GM23338 (cell line): ENCODE measurements at regions not wholly inside any gene's neighbourhood (a gene's known extent, or its start where the extent isn't known, plus 50 kb on each side); places are given as distances from the start of the nearest gene placed in this dataset.

Source experiments
- CREB1 ChIP-seq: fragments of 250-450 bp; sonication (Bioruptor Pico); IDR thresholded peaks from 2 replicates; pipeline ENCODE4 v1.5.0; 2020; ENCODE audit warnings: low read depth, mild to moderate bottlenecking, moderate library complexity
- EZH2 ChIP-seq: fragments of 200-600 bp; sonication (generic); IDR thresholded peaks from one replicate; pipeline ENCODE4 v1.8.0; 2017; ENCODE audit warnings: antibody characterized with exemption, mild to moderate bottlenecking, low read depth; ENCODE audit not compliant: unreplicated experiment
- EZH2phosphoT487 ChIP-seq: fragments of 200-600 bp; sonication (generic); IDR thresholded peaks from one replicate; pipeline ENCODE4 v1.8.1; 2018; ENCODE audit warnings: antibody characterized with exemption; ENCODE audit not compliant: unreplicated experiment
- JUNB ChIP-seq: IDR thresholded peaks from one replicate; pipeline ENCODE4 v1.6.1; 2016; ENCODE audit warnings: antibody characterized with exemption; ENCODE audit not compliant: unreplicated experiment
- NANOG ChIP-seq: IDR thresholded peaks from 2 replicates; pipeline ENCODE4 v1.6.1; 2016; ENCODE audit warnings: antibody characterized with exemption, borderline replicate concordance
- POLR2AphosphoS5 ChIP-seq: IDR thresholded peaks from 2 replicates; pipeline ENCODE4 v1.6.1; 2016; ENCODE audit warnings: antibody characterized with exemption, low read depth
- STAT1 ChIP-seq: IDR thresholded peaks from one replicate; pipeline ENCODE4 v1.6.1; 2016; ENCODE audit warnings: antibody characterized with exemption; ENCODE audit not compliant: unreplicated experiment
- ZNF114 ChIP-seq: fragments of 250-450 bp; sonication (Bioruptor Pico); IDR thresholded peaks from 2 replicates; pipeline ENCODE4 v1.5.0; 2020; ENCODE audit warnings: mild to moderate bottlenecking, moderate library complexity
- TF ChIP-seq, protein P1 (sequence below), 2 experiments: fragments of 200-600 bp in 1 of 2; sonication (generic) in 1 of 2; conservative IDR thresholded peaks; 2 replicates each; pipeline versions ENCODE4 v1.5.1 to v1.6.1; 2016 to 2017; ENCODE audit warnings: antibody characterized with exemption in 2 of 2, low read depth in 2 of 2, mild to moderate bottlenecking in 2 of 2, moderate library complexity in 1 of 2
- TF ChIP-seq, protein P2 (sequence below): IDR thresholded peaks from one replicate; pipeline ENCODE4 v1.6.1; 2018; ENCODE audit warnings: antibody characterized with exemption; ENCODE audit not compliant: unreplicated experiment
- TF ChIP-seq, protein P3 (sequence below): fragments of 250-450 bp; sonication (Bioruptor Pico); IDR thresholded peaks from 2 replicates; pipeline ENCODE4 v1.5.0; 2020; ENCODE audit warnings: mild to moderate bottlenecking, moderate library complexity

DNA sequence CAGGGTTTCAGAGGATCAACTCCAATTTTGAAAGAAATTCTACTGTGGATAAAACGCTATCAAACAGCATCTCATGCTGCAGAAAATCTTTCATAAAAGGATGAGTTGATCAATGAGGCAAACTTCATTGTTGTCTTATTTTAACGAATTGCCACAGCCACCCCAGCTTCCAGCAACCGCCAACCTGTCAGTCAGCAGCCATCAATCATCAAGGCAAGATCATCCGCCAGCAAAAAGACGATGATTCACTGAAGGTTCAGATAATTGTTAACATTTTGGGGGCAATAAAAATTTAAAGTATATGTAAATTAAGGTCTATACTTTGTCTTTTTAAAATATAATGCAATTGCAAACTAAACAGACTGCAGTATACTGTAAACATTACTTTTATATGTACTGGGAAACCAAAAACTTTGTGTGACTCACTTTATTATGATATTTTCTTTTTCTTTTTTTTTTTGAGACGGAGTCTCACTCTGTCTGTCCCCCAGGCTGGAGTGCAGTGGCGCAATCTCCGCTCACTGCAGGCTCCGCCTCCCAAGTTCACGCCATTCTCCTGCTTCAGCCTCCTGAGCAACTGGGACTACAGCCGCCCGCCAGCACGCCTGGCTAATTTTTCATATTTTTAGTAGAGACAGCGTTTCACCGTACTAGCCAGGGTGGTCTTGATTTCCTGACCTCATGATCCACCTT lies 155.3 kb upstream of the SYN3 start:
- TF ChIP-seq POLR2AphosphoS5: no peak
- TF ChIP-seq, protein P1, sequence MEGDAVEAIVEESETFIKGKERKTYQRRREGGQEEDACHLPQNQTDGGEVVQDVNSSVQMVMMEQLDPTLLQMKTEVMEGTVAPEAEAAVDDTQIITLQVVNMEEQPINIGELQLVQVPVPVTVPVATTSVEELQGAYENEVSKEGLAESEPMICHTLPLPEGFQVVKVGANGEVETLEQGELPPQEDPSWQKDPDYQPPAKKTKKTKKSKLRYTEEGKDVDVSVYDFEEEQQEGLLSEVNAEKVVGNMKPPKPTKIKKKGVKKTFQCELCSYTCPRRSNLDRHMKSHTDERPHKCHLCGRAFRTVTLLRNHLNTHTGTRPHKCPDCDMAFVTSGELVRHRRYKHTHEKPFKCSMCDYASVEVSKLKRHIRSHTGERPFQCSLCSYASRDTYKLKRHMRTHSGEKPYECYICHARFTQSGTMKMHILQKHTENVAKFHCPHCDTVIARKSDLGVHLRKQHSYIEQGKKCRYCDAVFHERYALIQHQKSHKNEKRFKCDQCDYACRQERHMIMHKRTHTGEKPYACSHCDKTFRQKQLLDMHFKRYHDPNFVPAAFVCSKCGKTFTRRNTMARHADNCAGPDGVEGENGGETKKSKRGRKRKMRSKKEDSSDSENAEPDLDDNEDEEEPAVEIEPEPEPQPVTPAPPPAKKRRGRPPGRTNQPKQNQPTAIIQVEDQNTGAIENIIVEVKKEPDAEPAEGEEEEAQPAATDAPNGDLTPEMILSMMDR (conservative IDR thresholded peaks at IDR 0.05; ENCODE audit: low read depth in 2 of 2): no peak
- TF ChIP-seq NANOG: no peak
- TF ChIP-seq EZH2phosphoT487: no peak
- TF ChIP-seq ZNF114 (CRISPR knock-in tag): no peak
- no peak for TF ChIP-seq EZH2
- TF ChIP-seq, protein P2, sequence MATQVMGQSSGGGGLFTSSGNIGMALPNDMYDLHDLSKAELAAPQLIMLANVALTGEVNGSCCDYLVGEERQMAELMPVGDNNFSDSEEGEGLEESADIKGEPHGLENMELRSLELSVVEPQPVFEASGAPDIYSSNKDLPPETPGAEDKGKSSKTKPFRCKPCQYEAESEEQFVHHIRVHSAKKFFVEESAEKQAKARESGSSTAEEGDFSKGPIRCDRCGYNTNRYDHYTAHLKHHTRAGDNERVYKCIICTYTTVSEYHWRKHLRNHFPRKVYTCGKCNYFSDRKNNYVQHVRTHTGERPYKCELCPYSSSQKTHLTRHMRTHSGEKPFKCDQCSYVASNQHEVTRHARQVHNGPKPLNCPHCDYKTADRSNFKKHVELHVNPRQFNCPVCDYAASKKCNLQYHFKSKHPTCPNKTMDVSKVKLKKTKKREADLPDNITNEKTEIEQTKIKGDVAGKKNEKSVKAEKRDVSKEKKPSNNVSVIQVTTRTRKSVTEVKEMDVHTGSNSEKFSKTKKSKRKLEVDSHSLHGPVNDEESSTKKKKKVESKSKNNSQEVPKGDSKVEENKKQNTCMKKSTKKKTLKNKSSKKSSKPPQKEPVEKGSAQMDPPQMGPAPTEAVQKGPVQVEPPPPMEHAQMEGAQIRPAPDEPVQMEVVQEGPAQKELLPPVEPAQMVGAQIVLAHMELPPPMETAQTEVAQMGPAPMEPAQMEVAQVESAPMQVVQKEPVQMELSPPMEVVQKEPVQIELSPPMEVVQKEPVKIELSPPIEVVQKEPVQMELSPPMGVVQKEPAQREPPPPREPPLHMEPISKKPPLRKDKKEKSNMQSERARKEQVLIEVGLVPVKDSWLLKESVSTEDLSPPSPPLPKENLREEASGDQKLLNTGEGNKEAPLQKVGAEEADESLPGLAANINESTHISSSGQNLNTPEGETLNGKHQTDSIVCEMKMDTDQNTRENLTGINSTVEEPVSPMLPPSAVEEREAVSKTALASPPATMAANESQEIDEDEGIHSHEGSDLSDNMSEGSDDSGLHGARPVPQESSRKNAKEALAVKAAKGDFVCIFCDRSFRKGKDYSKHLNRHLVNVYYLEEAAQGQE: no peak
- no peak for TF ChIP-seq CREB1 (CRISPR knock-in tag)
- TF ChIP-seq STAT1: no peak
- TF ChIP-seq JUNB: no peak
- TF ChIP-seq, protein P3, sequence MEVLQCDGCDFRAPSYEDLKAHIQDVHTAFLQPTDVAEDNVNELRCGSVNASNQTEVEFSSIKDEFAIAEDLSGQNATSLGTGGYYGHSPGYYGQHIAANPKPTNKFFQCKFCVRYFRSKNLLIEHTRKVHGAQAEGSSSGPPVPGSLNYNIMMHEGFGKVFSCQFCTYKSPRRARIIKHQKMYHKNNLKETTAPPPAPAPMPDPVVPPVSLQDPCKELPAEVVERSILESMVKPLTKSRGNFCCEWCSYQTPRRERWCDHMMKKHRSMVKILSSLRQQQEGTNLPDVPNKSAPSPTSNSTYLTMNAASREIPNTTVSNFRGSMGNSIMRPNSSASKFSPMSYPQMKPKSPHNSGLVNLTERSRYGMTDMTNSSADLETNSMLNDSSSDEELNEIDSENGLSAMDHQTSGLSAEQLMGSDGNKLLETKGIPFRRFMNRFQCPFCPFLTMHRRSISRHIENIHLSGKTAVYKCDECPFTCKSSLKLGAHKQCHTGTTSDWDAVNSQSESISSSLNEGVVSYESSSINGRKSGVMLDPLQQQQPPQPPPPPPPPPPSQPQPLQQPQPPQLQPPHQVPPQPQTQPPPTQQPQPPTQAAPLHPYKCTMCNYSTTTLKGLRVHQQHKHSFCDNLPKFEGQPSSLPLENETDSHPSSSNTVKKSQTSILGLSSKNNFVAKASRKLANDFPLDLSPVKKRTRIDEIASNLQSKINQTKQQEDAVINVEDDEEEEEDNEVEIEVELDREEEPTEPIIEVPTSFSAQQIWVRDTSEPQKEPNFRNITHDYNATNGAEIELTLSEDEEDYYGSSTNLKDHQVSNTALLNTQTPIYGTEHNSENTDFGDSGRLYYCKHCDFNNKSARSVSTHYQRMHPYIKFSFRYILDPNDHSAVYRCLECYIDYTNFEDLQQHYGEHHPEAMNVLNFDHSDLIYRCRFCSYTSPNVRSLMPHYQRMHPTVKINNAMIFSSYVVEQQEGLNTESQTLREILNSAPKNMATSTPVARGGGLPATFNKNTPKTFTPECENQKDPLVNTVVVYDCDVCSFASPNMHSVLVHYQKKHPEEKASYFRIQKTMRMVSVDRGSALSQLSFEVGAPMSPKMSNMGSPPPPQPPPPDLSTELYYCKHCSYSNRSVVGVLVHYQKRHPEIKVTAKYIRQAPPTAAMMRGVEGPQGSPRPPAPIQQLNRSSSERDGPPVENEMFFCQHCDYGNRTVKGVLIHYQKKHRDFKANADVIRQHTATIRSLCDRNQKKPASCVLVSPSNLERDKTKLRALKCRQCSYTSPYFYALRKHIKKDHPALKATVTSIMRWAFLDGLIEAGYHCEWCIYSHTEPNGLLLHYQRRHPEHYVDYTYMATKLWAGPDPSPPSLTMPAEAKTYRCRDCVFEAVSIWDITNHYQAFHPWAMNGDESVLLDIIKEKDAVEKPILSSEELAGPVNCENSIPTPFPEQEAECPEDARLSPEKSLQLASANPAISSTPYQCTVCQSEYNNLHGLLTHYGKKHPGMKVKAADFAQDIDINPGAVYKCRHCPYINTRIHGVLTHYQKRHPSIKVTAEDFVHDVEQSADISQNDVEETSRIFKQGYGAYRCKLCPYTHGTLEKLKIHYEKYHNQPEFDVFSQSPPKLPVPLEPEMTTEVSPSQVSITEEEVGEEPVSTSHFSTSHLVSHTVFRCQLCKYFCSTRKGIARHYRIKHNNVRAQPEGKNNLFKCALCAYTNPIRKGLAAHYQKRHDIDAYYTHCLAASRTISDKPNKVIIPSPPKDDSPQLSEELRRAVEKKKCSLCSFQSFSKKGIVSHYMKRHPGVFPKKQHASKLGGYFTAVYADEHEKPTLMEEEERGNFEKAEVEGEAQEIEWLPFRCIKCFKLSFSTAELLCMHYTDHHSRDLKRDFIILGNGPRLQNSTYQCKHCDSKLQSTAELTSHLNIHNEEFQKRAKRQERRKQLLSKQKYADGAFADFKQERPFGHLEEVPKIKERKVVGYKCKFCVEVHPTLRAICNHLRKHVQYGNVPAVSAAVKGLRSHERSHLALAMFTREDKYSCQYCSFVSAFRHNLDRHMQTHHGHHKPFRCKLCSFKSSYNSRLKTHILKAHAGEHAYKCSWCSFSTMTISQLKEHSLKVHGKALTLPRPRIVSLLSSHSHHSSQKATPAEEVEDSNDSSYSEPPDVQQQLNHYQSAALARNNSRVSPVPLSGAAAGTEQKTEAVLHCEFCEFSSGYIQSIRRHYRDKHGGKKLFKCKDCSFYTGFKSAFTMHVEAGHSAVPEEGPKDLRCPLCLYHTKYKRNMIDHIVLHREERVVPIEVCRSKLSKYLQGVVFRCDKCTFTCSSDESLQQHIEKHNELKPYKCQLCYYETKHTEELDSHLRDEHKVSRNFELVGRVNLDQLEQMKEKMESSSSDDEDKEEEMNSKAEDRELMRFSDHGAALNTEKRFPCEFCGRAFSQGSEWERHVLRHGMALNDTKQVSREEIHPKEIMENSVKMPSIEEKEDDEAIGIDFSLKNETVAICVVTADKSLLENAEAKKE (CRISPR knock-in tag): no peak
